Lower lobe of right lung (tissue), 2 donors: ENCODE measurements at regions not wholly inside any gene's neighbourhood (a gene's known extent, or its start where the extent isn't known, plus 50 kb on each side); places are given as distances from the start of the nearest gene placed in this dataset.

Source experiments
- ATAC-seq, 2 donors: fragments of 200-7000 bp; cut with Tn5 transposase; one replicate each; pipeline ENCODE4 v1.9.1; 2020 to 2022; ENCODE audit warnings: mild to moderate bottlenecking in 2 of 2, moderate library complexity in 2 of 2
- DNase-seq: peaks from one replicate; pipeline ENCODE4 v3.0.0-alpha.2; 2020
- H3K27ac ChIP-seq: fragments of 200-600 bp; one replicate; pipeline ENCODE4 v1.8.0; 2022
- H3K27me3 ChIP-seq: fragments of 200-600 bp; one replicate; pipeline ENCODE4 v1.8.0; 2022; ENCODE audit warnings: low read depth
- H3K36me3 ChIP-seq: fragments of 200-600 bp; one replicate; pipeline ENCODE4 v1.8.0; 2022; ENCODE audit warnings: mild to moderate bottlenecking
- H3K4me1 ChIP-seq: fragments of 200-600 bp; one replicate; pipeline ENCODE4 v1.8.0; 2022
- H3K4me3 ChIP-seq: fragments of 200-600 bp; one replicate; pipeline ENCODE4 v1.8.0; 2022; ENCODE audit warnings: mild to moderate bottlenecking
- H3K9me3 ChIP-seq: fragments of 200-600 bp; one replicate; pipeline ENCODE4 v1.8.0; 2022
- CTCF ChIP-seq: fragments of 200-600 bp; IDR thresholded peaks from one replicate; pipeline ENCODE4 v1.8.0; 2022; ENCODE audit warnings: antibody characterized with exemption, mild to moderate bottlenecking
- intact Hi-C: fragments of 100-400 bp; cut with DNase I; formaldehyde crosslinking; loops from one replicate; pipeline ENCODE4 v1.11.0; 2022
- donor health status: DM: no; HTN: yes; CAD: no; lungs with severe emphysema.

GRCh38 chr3:33947272-33948195, 149.1 kb downstream of the PDCD6IP start:
- DNase-seq (no peak), ATAC-seq (no peak)
- H3K36me3 ChIP-seq, result no peaks in the 10 kb centered on the region
- H3K4me1 ChIP-seq, result no peaks in the 10 kb centered on the region
- H3K4me3 ChIP-seq, result no peak overlapping the region
- TF ChIP-seq CTCF, result no peak
- no peaks in the 10 kb centered on the region for H3K27me3 ChIP-seq
- intact Hi-C loops, result no loop called here
- no peak overlapping the region for H3K27ac ChIP-seq
- H3K9me3 ChIP-seq, result no peaks in the 10 kb centered on the region

- no peak for ATAC-seq
- no peak overlapping the region for H3K27ac ChIP-seq
These were observed 150.6 kb downstream of the PDCD6IP start for GRCh38 chr3:33949074-33949473.

GRCh38 chr3:33954956-33955355, 156.5 kb downstream of the PDCD6IP start:
- H3K4me3 ChIP-seq, result no peak overlapping the region
- no peak for TF ChIP-seq CTCF
- DNase-seq, result no peak
- H3K4me1 ChIP-seq, result no peaks in the 10 kb centered on the region
- ATAC-seq, result no peak
- H3K36me3 ChIP-seq, result no peaks in the 10 kb centered on the region
- H3K9me3 ChIP-seq, result no peaks in the 10 kb centered on the region
- H3K27me3 ChIP-seq, result no peaks in the 10 kb centered on the region
- H3K27ac ChIP-seq, result no peak overlapping the region
- intact Hi-C loops, result no loop called here

More at GRCh38 chr3:33949074-33949473, 150.6 kb downstream of the PDCD6IP start:
- no peak for TF ChIP-seq CTCF
- H3K4me1 ChIP-seq, result no peaks in the 10 kb centered on the region
- H3K9me3 ChIP-seq, result no peaks in the 10 kb centered on the region
- H3K36me3 ChIP-seq, result no peaks in the 10 kb centered on the region
- no peaks in the 10 kb centered on the region for H3K27me3 ChIP-seq
- intact Hi-C loops, result no loop called here
- no peak overlapping the region for H3K4me3 ChIP-seq
- DNase-seq, result no peak

GRCh38 chr3:33956206-33956605, 157.8 kb downstream of the PDCD6IP start:
- Histone ChIP-seq H3K9me3 (no peaks in the 10 kb centered on the region), H3K27me3 (no peaks in the 10 kb centered on the region), H3K27ac (no peak overlapping the region), H3K4me1 (no peaks in the 10 kb centered on the region), H3K36me3 (no peaks in the 10 kb centered on the region), H3K4me3 (no peak overlapping the region)
- intact Hi-C loops, result no loop called here
- DNase-seq, result no peak
- no peak for TF ChIP-seq CTCF
- no peak for ATAC-seq

GRCh38 chr3:33956776-33957175, 158.3 kb downstream of the PDCD6IP start:
- TF ChIP-seq CTCF, result no peak
- Histone ChIP-seq H3K36me3 (no peaks in the 10 kb centered on the region), H3K4me3 (no peak overlapping the region), H3K27me3 (no peaks in the 10 kb centered on the region), H3K4me1 (no peaks in the 10 kb centered on the region), H3K9me3 (no peaks in the 10 kb centered on the region), H3K27ac (no peak overlapping the region)
- no peak for DNase-seq
- ATAC-seq, result no peak
- intact Hi-C loops, result no loop called here
